DMS79 (cell line): ENCODE measurements at regions not wholly inside any gene's neighbourhood (a gene's known extent, or its start where the extent isn't known, plus 50 kb on each side); places are given as distances from the start of the nearest gene placed in this dataset.
A peak's percentile ranks its signal among the peaks of the same experiment; 100 is the strongest.
"Not testable (repeated sequence)": the region's sequence is repeated elsewhere in the genome, so short reads cannot be mapped to it uniquely, and the experiment has no call there.

Experiments used
- DNase-seq: peaks from one replicate; lab custom pipeline; 2025; lab: John Stamatoyannopoulos, UW

DNA sequence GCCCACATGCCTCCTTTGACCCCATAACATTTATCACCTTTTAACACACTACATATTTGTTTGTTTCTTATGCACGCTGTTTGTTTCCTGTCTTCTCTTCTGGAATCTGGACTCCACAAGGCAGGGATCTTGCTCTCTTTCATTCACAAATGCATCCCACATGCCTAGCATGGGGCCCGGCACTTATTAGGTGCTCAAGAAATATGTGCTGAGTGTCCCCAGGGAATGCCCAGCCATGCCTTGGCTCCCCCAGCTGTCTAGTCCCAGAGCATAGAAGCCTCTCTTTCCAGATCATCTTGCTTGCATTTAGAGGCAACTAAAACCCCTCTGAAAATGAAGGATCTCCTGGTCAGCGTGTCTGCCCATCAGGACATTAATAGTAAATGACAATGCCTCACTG, 283.7 kb downstream of the CBLN1 start:
- DNase-seq = no peak

DNA sequence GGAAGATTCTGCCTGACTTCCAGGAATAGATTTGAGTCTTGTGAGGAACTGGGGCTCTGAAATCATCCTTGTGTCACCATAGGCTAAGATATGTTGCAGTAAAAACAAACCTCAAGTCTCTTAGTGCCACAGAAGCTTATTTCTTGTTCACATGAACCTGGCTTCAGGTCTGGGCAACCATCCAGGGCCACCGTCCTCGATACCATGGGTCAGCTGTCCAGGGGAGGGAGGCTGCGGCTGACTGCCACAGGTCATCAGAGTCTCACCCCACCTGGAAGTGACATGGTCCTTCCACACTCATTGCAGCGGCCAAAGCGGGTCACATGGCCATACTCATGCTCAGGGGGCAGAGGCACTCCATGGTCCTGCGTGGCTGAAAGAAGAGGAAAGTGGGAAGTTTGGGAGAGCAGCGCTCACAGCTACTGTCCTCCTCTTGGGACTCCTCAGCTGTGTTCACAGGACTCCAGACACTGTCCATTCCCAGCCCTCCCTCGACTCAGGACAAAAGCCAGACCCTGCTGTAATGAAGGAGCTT, 284.5 kb downstream of the CBLN1 start:
- no peak for DNase-seq

DNA sequence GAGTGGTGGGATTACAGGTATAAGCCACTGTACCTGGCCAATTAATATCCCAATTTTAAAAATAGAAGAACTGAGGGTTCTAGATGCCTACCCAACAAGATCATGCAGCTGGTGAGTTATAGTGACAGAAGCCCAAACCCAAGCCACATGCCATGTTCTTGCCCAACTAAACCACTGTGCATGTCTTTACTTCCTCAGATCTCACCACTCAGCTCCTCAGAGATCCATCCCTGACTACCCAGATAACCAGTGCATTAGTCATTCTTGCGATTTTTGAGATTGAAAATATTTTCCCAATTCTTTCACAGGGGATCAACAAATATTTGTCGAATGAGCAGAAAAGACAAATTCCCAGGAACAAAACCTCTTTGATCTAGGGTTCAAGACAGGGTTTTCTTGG, 303.1 kb downstream of the CBLN1 start:
- no peak for DNase-seq

DNA sequence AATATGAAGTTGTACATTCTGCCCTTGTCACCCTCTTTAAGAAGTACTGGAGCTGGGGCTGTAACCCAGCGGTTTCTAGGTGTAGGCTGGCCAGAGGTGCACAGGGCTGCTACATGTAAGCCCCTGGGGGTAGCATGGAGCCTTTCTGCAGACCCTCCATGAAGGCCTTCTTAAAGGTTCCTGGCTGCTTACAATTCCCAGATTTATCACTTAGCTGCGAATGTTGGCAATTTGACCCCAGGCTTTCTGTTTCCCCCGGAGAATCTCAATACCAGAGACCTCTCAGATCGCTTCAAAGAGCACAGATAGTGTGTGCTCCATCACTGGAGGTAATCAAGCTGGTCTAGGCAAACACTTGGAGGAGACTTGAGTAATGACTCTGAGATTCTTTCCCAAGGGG, 309.4 kb downstream of the CBLN1 start:
- no peak for DNase-seq

DNA sequence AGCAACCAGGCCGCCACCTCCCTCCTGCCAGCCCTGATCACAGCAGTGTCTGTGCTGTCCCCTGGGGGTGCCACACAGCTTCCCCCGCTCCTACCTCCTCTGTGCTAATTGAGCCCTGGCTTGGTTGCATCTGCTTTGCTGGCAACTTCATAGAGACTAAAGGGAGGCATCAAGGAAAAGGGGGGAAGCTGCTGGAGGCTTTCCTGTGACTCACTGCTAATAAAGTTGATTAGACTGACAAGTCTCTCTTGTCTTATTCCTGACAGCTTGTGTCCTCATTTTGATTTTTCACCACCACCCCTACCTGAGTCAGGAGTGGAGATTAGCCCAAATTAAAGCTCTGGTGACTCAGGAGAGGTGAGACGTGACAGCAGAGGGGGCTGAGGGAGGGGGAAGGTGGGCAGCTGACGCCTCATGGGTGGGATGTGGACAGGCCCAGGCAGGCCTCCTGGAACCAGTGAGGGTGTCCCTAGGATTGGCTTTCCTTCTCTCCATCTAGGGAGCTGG, 310.0 kb downstream of the CBLN1 start:
- DNase-seq = no peak

DNA sequence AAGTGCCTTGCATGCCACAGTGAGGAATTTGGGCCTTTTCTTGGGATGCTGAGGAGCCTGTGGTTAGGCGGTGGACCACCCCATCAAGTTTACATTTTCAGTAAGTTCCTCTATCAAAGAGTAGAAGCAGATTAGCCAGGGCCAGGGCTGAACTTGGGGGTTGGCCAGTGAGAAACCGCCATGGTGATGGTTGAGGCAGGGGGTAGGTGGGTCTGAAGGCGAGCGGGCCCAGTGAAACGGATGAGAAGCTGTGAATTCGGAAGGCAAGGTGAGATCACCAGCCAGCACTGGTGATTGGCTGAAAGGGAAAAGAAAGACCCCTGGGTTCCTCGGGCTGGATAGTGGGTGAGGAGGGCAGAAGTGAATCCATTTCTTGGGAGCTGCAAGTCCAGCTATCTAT, 311.4 kb downstream of the CBLN1 start:
- no peak for DNase-seq

DNA sequence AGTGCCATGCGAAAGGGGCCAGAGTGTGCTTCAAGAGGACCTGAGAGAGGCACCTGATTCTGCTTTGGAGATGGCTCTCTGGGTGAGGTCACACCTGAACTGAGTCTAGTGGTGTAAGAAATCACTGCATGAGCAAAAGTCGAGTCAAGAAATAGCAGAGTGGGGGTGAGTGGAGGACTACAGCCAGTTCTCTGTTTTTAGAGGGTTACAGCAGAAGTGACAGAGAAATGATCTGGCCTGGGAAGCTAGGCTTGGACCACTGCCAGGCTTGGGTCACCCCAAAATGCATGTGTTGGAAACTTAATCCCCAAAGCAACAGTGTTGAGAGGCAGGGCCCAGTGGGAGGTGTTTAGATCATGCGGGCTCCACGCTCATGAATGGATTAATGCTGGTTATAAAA, 312.0 kb downstream of the CBLN1 start:
- no peak for DNase-seq

DNA sequence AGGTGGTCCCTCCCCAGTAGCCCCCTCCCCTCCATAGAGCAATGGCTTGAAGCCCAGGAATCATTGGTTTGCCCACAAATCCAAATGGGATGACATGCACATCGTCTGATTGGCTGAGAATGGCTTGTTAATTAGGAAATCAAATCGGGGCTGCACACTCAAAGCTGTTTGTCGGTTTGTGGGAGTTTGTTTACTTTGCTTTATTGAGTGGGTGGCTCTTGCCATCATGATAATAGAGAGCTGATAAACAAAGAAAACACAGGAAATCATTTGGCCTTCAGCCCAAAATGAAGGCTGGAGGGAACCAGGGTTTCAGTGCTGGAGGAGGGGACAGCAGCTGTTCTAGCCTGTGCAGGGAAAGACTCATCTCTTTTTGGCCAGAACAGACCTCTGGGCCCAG, 316.3 kb downstream of the CBLN1 start:
- DNase-seq = peak; percentile 66

DNA sequence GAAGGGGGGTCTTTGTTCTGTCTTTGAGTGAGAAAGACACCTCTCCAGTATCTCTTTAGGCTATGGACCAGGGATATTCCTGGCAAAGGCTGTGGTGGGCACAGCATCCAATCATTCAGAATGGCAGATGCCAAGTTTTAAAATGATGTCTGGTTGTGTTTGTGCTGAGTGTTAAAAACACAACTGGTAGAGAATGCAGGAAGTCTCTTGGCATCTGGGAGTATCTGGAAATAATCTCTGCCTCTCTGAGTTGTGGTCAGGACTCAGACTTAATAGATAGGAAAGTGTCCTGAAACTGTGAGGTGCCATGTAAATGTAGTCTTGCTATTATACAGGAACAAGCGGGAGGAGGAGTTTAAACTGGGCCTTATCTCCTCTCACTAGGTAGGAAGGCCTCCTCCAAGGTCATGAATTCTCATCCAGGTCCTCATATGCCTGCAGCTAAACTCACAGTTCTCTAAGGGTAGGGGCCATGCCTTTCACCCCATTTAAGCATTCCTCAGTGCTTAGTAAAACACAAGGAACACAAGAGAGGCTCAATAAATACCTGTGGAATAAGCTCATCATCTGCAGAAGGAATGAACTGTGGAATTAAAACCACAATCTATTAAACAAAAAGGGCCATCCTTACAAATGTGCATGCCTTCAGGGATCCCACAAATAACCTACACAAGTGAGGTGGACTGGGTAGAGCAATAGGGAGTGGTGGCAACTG, 317.6 kb downstream of the CBLN1 start:
- DNase-seq = no peak

DNA sequence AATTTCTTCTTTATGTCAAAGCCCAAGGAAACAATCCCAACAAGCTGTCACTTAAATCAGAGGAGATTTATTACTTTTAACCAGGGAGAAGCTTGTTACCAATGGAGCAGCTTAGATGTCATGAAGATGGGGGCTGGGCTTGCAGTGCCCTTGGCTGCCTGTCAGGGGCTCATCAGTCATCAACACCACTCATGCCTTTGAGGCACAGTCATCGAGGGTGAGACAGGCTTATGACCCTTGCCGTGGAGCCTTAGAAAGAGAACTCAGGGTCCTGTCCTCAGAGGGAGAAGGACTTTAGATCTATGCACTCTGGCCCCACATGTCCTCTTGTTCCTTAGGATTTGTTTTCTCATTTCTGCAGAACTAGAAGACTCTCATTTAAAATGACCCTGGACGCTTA, 318.3 kb downstream of the CBLN1 start:
- DNase-seq = no peak

DNA sequence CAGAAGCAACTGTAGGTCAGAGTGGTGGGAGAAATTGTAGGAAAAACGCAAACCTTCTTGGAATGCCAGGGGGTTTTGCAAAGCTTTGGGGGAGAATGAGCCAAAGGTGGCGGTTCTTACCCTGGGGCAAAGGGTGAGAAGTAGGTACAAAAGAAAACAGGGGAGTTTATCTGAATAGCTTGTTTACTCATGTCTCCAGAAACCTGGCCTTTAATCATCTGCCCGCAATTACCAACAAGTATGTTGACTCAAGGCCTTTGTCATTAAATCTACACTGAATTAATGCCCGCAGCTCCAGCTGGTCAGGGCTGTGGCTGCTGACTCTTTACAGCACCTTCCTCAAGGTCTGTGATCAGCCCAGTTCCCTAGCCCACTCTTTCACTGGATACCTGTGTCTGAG, 320.1 kb downstream of the CBLN1 start:
- no peak for DNase-seq

DNA sequence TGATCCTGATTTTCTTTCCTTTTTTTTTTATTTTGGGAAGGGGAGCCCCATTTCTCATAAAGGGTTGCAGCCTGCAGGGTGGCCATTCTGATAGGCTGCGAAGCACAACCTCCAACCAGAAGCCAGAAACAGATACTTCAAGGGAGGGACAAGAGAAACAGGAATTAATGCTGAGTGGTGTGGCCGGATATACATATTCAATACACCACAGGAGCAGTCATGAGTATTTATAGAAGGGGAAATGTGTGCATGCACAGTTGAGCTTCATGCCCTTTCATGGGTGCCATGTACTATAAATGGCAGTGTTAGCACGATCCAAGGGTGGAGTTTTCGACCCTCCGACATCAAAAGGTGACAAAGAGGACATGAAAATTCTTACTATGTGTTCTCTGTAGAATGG, 320.8 kb downstream of the CBLN1 start:
- DNase-seq = no peak

DNA sequence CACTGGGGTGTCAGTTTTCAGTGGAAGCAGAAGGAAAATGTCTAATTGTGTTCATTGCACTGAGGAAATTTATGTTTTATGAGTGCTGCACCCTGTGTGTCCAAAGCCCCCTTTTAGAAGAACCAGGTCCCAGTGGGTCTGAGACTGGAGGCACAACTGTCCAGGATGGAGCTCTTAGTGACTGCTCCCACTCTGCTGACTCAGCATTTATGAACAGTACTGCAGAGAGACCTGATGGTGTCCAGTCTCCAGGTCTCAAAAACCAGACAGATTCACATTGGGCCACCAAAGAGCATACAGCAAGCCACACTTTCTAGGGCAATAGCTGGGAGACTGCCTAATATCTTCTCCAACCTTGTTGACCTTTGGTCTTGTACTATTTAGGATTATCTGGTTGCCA, 321.9 kb downstream of the CBLN1 start:
- DNase-seq = no peak

DNA sequence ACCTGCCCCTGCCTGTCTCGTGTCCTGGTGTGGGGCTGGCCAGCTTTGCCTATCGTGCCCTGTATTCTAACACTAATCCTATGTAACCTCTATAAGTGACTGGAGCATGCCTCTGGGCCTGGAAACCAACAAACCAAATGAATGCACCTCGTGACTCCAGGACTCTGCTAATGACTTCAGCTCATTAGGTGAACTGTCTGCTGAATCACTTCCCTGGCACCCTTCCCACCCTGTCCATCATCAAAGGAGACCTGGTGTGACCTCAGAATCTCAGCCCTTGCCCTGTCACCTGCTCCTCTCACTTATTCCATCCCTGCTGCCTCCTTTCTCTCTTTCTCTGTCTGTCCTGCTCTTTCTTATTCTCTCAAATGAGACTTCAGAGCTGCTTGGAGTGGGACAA, 322.4 kb downstream of the CBLN1 start:
- no peak for DNase-seq

DNA sequence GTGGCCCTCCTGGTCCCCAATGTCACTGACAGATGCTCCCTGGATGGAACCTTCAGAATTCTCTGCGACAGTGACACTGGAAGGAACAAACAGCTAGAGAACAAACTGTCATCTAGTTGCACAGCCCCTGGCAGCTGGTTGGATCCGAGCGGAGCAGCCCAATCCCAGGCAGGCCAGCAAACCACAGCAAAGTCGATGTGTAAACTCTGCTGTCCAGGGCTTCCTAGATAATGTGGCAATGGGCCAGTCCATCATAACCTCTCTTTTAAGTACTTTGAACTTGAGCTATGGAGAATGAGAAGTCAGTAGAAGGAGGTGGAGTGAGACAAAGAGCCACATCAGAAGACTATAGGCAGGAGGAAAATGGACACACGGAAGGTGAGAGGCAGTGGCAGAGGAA, 323.0 kb downstream of the CBLN1 start:
- DNase-seq = no peak

DNA sequence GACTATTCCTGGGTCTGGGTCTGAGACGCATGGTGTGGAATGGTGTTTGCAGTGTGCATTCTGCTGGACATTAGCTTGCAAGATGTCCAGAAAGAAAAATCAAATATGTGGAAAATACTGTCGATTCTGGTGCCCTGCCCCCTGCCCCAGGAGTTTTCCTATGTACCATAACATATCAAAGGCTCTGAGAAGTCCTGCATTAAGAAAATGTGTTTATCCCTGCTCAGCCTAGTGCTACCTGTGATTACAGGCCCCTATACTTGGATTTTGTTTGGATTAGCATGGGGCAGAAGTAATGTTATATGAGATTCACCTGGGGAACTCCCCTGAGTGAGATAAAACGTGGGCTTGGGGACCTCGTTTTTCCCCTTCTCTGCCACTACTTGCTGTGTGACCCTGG, 325.0 kb downstream of the CBLN1 start:
- DNase-seq = no peak

DNA sequence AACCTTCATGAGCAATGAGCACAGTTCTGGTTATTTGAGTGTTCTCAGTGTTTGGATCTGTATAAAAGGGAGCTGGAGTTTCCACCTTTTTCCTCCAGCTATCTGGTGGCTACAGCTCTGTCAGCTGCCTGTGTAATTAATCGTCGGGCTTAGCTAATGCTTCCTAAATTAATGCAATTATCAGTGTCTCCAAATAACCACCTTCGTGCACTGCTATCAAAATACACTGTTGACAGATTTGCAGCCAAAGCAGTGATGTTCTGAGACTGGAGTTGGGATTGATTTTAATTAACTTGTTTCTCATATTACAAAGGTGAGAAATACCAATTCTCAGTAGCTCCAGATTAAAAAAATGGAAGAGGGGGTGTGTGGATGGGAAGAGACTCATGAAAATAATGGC, 325.8 kb downstream of the CBLN1 start:
- DNase-seq = no peak

DNA sequence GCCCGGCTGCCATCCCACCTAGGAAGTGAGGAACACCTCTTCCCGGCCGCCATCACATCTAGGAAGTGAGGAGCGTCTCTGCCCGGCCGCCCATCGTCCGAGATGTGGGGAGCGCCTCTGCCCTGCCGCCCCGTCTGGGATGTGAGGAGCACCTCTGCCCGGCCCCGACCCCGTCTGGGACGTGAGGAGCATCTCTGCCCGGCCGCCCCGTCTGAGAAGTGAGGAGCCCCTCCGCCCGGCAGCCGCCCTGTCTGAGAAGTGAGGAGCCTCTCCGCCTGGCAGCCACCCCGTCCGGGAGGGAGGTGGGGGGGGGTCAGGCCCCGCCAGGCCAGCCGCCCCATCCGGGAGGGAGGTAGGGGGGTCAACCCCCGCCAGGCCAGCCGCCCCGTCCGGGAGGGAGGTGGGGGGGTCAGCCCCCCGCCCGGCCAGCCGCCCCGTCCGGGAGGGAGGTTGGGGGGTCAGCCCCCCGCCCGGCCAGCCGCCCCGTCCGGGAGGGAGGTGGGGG, 330.0 kb downstream of the CBLN1 start:
- DNase-seq = not testable (repeated sequence)

DNA sequence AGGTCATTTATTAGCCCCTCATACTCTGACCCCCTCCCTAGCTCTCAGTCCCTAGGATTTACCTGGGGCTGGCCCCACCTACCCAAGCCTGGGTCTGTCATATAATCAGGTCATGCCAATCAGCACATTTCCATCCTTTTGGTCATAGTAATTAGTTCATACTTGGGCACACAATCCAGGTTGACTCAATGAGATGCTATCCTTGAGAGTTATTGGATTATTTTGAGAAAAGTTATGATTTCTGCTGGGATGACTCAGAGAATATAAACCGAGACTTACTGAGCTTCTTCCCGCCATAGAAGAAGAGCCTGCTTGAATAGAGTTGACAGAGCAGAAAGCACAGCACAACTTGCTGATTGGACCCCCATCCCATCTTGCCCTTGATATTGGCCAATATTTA, 331.5 kb downstream of the CBLN1 start:
- DNase-seq = no peak

DNA sequence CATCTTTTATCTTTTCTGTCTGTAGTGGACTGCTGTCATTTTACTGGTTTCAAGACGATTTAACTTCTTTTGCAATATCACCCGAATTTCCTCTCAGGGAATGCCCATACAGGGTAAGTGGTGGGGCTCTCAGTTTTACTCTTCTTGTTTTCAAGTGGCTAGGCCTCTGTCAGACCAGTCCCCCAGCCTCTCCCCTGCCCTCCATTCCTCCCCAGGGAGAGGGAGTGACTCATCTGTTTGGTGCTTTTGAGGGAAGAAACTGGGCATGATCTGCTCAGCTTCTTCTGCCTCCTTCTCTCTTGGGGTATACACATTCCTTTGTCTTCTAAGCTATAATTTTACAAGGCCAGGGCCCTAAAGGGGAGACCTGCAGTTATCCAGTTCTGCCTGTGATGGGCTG, 332.0 kb downstream of the CBLN1 start:
- no peak for DNase-seq

DNA sequence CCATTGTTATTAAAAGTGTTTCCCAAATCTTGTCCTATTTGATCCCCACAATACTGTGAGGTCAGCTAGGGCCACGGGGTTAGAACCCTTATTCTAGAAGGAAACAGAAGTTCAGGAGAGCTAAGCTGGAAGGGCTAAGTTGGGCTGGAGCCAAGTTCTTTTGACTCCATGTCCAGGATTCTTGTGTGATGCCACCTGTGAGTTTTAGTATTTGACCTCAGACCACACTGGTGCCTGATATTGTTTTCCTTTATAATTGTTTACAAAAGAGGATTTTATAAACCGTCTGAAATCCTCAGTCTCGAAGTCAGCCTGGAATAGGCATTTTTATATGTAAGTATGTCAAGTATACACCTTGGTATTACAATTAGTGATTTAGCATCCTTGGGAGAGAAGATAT, 332.7 kb downstream of the CBLN1 start:
- no peak for DNase-seq

DNA sequence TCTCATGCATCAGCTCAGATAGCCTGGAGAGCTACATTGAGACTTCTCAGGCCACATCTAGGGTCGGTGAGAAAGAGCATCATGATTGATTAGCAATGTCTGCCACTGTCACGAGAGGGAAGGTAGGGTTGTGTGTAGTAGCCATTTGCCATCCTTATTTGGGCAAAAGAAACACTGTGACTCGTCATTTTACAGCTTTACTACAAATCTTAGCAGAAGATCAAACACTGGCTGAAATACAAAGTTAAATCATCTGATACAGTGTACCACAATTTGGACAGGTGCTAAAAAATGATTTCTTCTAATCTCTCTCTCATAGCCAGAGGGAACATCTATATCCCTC, 334.3 kb downstream of the CBLN1 start:
- DNase-seq = no peak

DNA sequence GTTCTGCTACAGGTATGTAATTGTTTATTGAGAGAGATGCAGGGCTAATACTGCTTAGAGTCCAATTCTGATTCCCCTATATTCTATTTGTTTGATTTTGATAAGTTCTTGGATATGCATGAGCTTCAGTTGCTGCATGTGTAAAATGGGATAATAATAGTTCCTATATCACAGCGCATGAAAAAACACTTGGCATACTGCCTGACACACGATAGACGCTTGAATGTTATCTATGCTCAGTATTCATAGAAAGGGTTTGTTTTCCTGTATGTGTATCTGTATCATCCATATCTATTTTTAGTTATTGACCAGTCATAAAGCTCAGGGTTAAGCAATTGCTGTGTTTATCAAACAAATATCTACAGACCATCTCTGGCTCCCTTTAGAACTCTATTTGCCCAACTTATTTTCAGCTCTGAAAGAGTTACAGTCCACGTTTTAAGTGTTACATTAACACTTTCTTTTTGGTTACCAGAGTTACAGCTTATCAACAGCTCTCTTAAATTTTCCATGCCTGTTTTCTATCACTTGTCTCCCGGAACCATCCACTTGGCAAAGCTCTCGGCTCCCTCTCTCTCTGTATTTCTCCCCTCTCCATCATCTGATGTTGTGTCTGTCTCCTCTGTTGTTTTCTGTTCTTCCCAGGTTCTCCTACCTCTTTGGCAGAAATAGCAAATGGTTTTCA, 334.8 kb downstream of the CBLN1 start:
- no peak for DNase-seq

DNA sequence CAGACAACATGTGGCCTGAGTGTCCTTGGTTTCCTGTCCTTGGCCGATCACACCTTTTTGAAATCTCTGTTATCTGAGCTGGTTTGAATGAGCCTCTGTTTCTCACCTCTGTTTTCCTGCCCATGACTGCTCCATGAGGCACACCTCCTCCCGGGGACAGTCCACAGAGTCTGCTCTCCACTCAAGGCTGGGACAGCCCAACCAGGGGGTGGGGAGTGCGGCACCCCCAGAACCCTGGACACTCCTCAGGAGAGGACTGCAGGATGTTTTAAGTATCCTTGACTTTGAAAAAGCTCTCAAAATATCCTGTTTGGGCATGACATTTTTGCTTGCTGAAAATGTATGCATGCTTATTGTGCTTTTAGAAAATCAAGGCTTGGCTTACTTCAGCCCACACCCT, 333.0 kb upstream of the N4BP1 start:
- DNase-seq = no peak
